SU-DHL-6 (cell line): ENCODE measurements at regions not wholly inside any gene's neighbourhood (a gene's known extent, or its start where the extent isn't known, plus 50 kb on each side); places are given as distances from the start of the nearest gene placed in this dataset.

Source experiments
- EZH2phosphoT487 ChIP-seq: fragments of 200-600 bp; sonication (generic), shearing (Covaris generic); conservative IDR thresholded peaks from 2 replicates; pipeline ENCODE4 v1.6.1; 2018; ENCODE audit warnings: mild to moderate bottlenecking, antibody characterized with exemption, low read length, moderate library complexity, mixed read lengths
- TF ChIP-seq, protein P1 (sequence below): fragments of 200-600 bp; sonication (generic); IDR thresholded peaks from one replicate; pipeline ENCODE4 v1.5.1; 2017; ENCODE audit warnings: antibody characterized with exemption, mild to moderate bottlenecking, low read length, moderate library complexity; ENCODE audit not compliant: insufficient read depth, poor library complexity, severe bottlenecking

DNA sequence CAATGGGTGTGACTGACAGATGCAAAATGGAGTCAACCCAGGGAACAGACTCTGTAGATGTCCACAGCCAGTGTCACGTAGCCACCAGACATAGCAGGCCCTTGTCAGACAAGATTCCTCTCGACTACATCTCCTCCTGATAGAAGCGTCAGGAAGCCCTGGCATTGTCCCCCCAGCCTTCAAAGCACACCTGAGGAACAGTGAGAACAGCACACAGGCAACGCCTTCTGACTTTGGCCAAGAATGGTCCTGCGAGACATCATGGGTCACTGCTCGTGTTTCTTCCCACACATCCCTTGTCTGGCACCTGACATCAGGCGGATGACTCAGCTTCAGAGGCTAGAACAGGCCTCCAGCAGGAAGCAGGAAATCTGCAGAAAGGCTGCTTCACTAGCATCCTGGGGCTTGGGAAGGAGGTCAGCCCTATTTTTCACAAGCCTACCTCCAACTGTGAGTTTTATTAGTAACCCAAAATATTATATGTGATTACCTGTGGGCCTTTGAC lies 52.8 kb upstream of the GPR26 start:
- TF ChIP-seq, protein P1, sequence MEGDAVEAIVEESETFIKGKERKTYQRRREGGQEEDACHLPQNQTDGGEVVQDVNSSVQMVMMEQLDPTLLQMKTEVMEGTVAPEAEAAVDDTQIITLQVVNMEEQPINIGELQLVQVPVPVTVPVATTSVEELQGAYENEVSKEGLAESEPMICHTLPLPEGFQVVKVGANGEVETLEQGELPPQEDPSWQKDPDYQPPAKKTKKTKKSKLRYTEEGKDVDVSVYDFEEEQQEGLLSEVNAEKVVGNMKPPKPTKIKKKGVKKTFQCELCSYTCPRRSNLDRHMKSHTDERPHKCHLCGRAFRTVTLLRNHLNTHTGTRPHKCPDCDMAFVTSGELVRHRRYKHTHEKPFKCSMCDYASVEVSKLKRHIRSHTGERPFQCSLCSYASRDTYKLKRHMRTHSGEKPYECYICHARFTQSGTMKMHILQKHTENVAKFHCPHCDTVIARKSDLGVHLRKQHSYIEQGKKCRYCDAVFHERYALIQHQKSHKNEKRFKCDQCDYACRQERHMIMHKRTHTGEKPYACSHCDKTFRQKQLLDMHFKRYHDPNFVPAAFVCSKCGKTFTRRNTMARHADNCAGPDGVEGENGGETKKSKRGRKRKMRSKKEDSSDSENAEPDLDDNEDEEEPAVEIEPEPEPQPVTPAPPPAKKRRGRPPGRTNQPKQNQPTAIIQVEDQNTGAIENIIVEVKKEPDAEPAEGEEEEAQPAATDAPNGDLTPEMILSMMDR, result no peak
- TF ChIP-seq EZH2phosphoT487, result no peak
